ENCODE measurements at regions not wholly inside any gene's neighbourhood (a gene's known extent, or its start where the extent isn't known, plus 50 kb on each side); places are given as distances from the start of the nearest gene placed in this dataset.

DNA sequence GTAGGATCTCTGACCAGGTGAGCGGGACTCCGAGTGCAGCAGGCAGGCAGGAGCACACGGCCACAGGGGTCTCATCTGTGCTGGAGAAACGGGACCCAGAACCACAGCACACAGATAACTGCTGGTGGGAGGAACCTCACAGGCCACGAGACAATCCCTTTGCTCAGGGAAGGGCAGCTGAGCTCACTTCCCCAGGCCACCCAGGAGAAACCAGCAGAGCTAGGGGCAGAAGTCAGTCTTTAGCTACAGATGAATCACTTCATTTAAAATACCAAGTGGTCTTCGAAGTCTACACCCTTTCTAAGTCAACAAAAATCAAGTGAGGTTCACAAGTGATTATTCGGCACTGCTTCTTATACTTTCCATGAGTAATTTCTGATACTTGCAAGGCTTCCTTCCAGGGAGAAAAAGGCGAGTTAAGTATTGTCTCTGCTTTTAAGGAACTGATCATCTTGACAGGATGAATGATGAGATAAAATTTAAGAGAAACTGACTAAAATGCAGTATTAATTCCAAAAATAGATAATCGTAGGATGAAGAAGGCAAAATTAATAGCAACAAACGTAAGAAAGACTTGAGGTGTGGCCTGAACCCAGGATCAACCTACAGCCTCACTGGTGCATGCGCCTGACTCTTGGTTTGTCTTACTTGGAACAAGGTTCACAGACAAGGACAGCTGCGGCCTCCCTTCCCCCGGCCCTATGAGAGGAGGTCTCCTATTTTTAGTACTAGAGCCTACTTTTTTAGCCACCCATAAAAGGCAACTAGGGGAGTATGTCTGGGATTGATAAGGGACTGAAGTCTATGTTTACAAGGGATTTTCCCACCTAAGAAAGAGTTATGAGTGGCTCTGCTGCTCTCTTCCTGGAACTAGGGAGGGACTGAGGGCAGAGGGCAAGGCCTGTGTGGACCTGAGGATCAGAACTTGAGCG, 233.6 kb downstream of the TTLL2 start (continued):
- TF ChIP-seq, protein P1, sequence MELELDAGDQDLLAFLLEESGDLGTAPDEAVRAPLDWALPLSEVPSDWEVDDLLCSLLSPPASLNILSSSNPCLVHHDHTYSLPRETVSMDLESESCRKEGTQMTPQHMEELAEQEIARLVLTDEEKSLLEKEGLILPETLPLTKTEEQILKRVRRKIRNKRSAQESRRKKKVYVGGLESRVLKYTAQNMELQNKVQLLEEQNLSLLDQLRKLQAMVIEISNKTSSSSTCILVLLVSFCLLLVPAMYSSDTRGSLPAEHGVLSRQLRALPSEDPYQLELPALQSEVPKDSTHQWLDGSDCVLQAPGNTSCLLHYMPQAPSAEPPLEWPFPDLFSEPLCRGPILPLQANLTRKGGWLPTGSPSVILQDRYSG (CRISPR knock-in tag; IDR thresholded peaks at IDR 0.05) = no peak
- peak; percentile 33; the same call in 1 of the 2 replicates for TF ChIP-seq ZBTB38 (CRISPR knock-in tag; IDR thresholded peaks at IDR 0.05)
- TF ChIP-seq SMC3 (IDR thresholded peaks at IDR 0.05; ENCODE audit: low read length) = 0 out of 2 replicates have a peak, but pooled peaks have one; percentile 23
- TF ChIP-seq HMG20A (CRISPR knock-in tag; IDR thresholded peaks at IDR 0.05; ENCODE audit: borderline replicate concordance) = peak; percentile 85; the same call in 1 of the 2 replicates
- peak; percentile 98 for TF ChIP-seq PITX1 (CRISPR knock-in tag; IDR thresholded peaks at IDR 0.05)
- TF ChIP-seq GFI1 (CRISPR knock-in tag; IDR thresholded peaks at IDR 0.05; ENCODE audit: borderline replicate concordance) = peak; percentile 69; the same call in 1 of the 2 replicates
- TF ChIP-seq ZFAT (CRISPR knock-in tag; conservative IDR thresholded peaks at IDR 0.05) = no peak
- TF ChIP-seq, protein P2, sequence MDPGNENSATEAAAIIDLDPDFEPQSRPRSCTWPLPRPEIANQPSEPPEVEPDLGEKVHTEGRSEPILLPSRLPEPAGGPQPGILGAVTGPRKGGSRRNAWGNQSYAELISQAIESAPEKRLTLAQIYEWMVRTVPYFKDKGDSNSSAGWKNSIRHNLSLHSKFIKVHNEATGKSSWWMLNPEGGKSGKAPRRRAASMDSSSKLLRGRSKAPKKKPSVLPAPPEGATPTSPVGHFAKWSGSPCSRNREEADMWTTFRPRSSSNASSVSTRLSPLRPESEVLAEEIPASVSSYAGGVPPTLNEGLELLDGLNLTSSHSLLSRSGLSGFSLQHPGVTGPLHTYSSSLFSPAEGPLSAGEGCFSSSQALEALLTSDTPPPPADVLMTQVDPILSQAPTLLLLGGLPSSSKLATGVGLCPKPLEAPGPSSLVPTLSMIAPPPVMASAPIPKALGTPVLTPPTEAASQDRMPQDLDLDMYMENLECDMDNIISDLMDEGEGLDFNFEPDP (CRISPR knock-in tag; conservative IDR thresholded peaks at IDR 0.05) = no peak
- peak in 1 of 2 experiments; percentile 30; a peak in 1 of 4 replicates for TF ChIP-seq POLR2A (IDR thresholded peaks at IDR 0.05; ENCODE audit: insufficient read depth in 1 of 2, low read depth in 2 of 2, low read length in 2 of 2)
- TF ChIP-seq RARA (CRISPR knock-in tag; IDR thresholded peaks at IDR 0.05) = peak; percentile 93
- TF ChIP-seq, protein P3, sequence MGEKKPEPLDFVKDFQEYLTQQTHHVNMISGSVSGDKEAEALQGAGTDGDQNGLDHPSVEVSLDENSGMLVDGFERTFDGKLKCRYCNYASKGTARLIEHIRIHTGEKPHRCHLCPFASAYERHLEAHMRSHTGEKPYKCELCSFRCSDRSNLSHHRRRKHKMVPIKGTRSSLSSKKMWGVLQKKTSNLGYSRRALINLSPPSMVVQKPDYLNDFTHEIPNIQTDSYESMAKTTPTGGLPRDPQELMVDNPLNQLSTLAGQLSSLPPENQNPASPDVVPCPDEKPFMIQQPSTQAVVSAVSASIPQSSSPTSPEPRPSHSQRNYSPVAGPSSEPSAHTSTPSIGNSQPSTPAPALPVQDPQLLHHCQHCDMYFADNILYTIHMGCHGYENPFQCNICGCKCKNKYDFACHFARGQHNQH (CRISPR knock-in tag; IDR thresholded peaks at IDR 0.05) = peak; percentile 49
- TF ChIP-seq, protein P4, sequence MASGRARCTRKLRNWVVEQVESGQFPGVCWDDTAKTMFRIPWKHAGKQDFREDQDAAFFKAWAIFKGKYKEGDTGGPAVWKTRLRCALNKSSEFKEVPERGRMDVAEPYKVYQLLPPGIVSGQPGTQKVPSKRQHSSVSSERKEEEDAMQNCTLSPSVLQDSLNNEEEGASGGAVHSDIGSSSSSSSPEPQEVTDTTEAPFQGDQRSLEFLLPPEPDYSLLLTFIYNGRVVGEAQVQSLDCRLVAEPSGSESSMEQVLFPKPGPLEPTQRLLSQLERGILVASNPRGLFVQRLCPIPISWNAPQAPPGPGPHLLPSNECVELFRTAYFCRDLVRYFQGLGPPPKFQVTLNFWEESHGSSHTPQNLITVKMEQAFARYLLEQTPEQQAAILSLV (CRISPR knock-in tag; IDR thresholded peaks at IDR 0.05; ENCODE audit: borderline replicate concordance) = peak; percentile 82; the same call in 1 of the 2 replicates
- 0 out of 2 replicates have a peak, but pooled peaks have one; percentile 21 for TF ChIP-seq ARHGAP35 (CRISPR knock-in tag; IDR thresholded peaks at IDR 0.05; ENCODE audit: borderline replicate concordance)
- TF ChIP-seq, protein P5, sequence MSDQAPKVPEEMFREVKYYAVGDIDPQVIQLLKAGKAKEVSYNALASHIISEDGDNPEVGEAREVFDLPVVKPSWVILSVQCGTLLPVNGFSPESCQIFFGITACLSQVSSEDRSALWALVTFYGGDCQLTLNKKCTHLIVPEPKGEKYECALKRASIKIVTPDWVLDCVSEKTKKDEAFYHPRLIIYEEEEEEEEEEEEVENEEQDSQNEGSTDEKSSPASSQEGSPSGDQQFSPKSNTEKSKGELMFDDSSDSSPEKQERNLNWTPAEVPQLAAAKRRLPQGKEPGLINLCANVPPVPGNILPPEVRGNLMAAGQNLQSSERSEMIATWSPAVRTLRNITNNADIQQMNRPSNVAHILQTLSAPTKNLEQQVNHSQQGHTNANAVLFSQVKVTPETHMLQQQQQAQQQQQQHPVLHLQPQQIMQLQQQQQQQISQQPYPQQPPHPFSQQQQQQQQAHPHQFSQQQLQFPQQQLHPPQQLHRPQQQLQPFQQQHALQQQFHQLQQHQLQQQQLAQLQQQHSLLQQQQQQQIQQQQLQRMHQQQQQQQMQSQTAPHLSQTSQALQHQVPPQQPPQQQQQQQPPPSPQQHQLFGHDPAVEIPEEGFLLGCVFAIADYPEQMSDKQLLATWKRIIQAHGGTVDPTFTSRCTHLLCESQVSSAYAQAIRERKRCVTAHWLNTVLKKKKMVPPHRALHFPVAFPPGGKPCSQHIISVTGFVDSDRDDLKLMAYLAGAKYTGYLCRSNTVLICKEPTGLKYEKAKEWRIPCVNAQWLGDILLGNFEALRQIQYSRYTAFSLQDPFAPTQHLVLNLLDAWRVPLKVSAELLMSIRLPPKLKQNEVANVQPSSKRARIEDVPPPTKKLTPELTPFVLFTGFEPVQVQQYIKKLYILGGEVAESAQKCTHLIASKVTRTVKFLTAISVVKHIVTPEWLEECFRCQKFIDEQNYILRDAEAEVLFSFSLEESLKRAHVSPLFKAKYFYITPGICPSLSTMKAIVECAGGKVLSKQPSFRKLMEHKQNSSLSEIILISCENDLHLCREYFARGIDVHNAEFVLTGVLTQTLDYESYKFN (CRISPR knock-in tag; conservative IDR thresholded peaks at IDR 0.05) = peak; percentile 83
- TF ChIP-seq, protein P6, sequence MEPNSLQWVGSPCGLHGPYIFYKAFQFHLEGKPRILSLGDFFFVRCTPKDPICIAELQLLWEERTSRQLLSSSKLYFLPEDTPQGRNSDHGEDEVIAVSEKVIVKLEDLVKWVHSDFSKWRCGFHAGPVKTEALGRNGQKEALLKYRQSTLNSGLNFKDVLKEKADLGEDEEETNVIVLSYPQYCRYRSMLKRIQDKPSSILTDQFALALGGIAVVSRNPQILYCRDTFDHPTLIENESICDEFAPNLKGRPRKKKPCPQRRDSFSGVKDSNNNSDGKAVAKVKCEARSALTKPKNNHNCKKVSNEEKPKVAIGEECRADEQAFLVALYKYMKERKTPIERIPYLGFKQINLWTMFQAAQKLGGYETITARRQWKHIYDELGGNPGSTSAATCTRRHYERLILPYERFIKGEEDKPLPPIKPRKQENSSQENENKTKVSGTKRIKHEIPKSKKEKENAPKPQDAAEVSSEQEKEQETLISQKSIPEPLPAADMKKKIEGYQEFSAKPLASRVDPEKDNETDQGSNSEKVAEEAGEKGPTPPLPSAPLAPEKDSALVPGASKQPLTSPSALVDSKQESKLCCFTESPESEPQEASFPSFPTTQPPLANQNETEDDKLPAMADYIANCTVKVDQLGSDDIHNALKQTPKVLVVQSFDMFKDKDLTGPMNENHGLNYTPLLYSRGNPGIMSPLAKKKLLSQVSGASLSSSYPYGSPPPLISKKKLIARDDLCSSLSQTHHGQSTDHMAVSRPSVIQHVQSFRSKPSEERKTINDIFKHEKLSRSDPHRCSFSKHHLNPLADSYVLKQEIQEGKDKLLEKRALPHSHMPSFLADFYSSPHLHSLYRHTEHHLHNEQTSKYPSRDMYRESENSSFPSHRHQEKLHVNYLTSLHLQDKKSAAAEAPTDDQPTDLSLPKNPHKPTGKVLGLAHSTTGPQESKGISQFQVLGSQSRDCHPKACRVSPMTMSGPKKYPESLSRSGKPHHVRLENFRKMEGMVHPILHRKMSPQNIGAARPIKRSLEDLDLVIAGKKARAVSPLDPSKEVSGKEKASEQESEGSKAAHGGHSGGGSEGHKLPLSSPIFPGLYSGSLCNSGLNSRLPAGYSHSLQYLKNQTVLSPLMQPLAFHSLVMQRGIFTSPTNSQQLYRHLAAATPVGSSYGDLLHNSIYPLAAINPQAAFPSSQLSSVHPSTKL (CRISPR knock-in tag; IDR thresholded peaks at IDR 0.05) = peak; percentile 90
- TF ChIP-seq ZMYM4 (CRISPR knock-in tag; IDR thresholded peaks at IDR 0.05) = peak; percentile 69; the same call in 1 of the 2 replicates
